VCaP (cell line): ENCODE measurements at regions not wholly inside any gene's neighbourhood (a gene's known extent, or its start where the extent isn't known, plus 50 kb on each side); places are given as distances from the start of the nearest gene placed in this dataset.
"Not testable (repeated sequence)": the region's sequence is repeated elsewhere in the genome, so short reads cannot be mapped to it uniquely, and the experiment has no call there.

Source experiments
- H3K27ac ChIP-seq: fragments of 450-650 bp; 2 replicates; pipeline ENCODE4 v1.5.1; 2017
- TF ChIP-seq, protein P1 (sequence below): fragments of 450-650 bp; conservative IDR thresholded peaks from 2 replicates; pipeline ENCODE4 v1.5.1; 2017; ENCODE audit warnings: mild to moderate bottlenecking, moderate library complexity

GRCh38 chr7:153061910-153062528 lies 302.5 kb downstream of the ACTR3B start:
- TF ChIP-seq, protein P1, sequence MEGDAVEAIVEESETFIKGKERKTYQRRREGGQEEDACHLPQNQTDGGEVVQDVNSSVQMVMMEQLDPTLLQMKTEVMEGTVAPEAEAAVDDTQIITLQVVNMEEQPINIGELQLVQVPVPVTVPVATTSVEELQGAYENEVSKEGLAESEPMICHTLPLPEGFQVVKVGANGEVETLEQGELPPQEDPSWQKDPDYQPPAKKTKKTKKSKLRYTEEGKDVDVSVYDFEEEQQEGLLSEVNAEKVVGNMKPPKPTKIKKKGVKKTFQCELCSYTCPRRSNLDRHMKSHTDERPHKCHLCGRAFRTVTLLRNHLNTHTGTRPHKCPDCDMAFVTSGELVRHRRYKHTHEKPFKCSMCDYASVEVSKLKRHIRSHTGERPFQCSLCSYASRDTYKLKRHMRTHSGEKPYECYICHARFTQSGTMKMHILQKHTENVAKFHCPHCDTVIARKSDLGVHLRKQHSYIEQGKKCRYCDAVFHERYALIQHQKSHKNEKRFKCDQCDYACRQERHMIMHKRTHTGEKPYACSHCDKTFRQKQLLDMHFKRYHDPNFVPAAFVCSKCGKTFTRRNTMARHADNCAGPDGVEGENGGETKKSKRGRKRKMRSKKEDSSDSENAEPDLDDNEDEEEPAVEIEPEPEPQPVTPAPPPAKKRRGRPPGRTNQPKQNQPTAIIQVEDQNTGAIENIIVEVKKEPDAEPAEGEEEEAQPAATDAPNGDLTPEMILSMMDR = no peak
- H3K27ac ChIP-seq = no peak overlapping the region

- H3K27ac ChIP-seq = no peak overlapping the region
- TF ChIP-seq, protein P1 = no peak
These were observed 305.5 kb downstream of the ACTR3B start for GRCh38 chr7:153065051-153065450.

- TF ChIP-seq, protein P1 = no peak
- H3K27ac ChIP-seq = no peak overlapping the region
These were observed 307.2 kb downstream of the ACTR3B start for GRCh38 chr7:153066711-153067110.

DNA sequence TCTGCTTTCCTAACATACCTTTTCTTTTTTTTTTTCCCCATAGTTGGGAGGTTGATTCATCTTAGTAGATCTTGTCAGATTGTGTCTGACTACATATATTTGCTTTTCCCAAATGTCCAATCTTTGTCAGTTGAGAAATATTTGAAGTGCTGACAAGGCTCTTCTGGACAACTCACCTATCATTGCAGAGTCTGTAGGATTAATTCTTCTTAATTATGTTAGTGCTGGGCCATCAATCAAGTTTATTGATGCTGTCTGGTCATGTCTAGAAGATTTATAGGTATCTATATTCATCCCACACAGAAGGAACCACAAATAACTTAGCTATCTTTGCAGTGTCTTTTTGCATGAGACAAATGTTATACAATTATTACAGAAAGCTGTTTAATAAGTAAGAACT lies 310.6 kb downstream of the ACTR3B start:
- H3K27ac ChIP-seq = no peak overlapping the region
- TF ChIP-seq, protein P1 = no peak

- TF ChIP-seq, protein P1 = no peak
- H3K27ac ChIP-seq = no peak overlapping the region
These were observed 313.3 kb downstream of the ACTR3B start for GRCh38 chr7:153072806-153073205.

GRCh38 chr7:153076289-153076688 lies 316.7 kb downstream of the ACTR3B start:
- H3K27ac ChIP-seq = not testable (repeated sequence)

GRCh38 chr7:153081496-153081895 lies 321.9 kb downstream of the ACTR3B start:
- no peak overlapping the region for H3K27ac ChIP-seq
- TF ChIP-seq, protein P1 = no peak

- TF ChIP-seq, protein P1 = no peak
- H3K27ac ChIP-seq = no peak overlapping the region
These were observed 324.7 kb downstream of the ACTR3B start for GRCh38 chr7:153084278-153084677.
